Keratinocyte (primary cell): ENCODE measurements at regions not wholly inside any gene's neighbourhood (a gene's known extent, or its start where the extent isn't known, plus 50 kb on each side); places are given as distances from the start of the nearest gene placed in this dataset.
"Not testable (repeated sequence)": the region's sequence is repeated elsewhere in the genome, so short reads cannot be mapped to it uniquely, and the experiment has no call there.

Source experiments
- DNase-seq: peaks from one replicate; pipeline ENCODE4 v3.0.0-alpha.2; 2011; ENCODE audit warnings: low read depth, missing footprints, low spot score
- FAIRE-seq: peaks from 2 replicates; lab custom pipeline; 2011; peaks lifted over from hg19 to GRCh38; lab: Jason Lieb, UNC
- H2AFZ ChIP-seq: 2 replicates; pipeline ENCODE4 v1.6.0; 2012; ENCODE audit warnings: low read length, control low read depth, inconsistent platforms; ENCODE audit not compliant: control insufficient read depth
- H3K27ac ChIP-seq: 2 replicates; pipeline ENCODE4 v1.5.1; 2011; ENCODE audit warnings: low read length; ENCODE audit not compliant: control insufficient read depth, insufficient read depth
- H3K27me3 ChIP-seq: 3 replicates; pipeline ENCODE4 v1.6.0; 2011; ENCODE audit warnings: low read length; ENCODE audit not compliant: control insufficient read depth, insufficient read depth; ENCODE audit errors: extremely low read depth
- H3K36me3 ChIP-seq, 2 experiments: 2 replicates in 1 of 2; 3 replicates in 1 of 2; pipeline ENCODE4 v1.5.1; 2011; ENCODE audit warnings: low read length in 2 of 2, mild to moderate bottlenecking in 1 of 2; ENCODE audit not compliant: control insufficient read depth in 2 of 2, insufficient read depth in 2 of 2; ENCODE audit errors: extremely low read depth in 1 of 2
- H3K4me1 ChIP-seq: 3 replicates; pipeline ENCODE4 v1.5.1; 2011; ENCODE audit warnings: low read length; ENCODE audit not compliant: control insufficient read depth, insufficient read depth; ENCODE audit errors: extremely low read depth
- H3K4me2 ChIP-seq: 3 replicates; pipeline ENCODE4 v1.6.0; 2011; ENCODE audit warnings: low read depth, low read length; ENCODE audit not compliant: control insufficient read depth, insufficient read depth; ENCODE audit errors: extremely low read depth
- H3K4me3 ChIP-seq, 3 experiments: fragments of 200-600 bp in 1 of 3; sonication (generic) in 1 of 3; 2 replicates in 2 of 3; 3 replicates in 1 of 3; pipeline ENCODE4 v1.5.1; 2011 to 2016; ENCODE audit warnings: low read length in 3 of 3, mild to moderate bottlenecking in 3 of 3, control low read depth in 2 of 3, inconsistent platforms in 1 of 3, low read depth in 1 of 3, mixed read lengths in 1 of 3, mixed run types in 1 of 3, moderate library complexity in 1 of 3; ENCODE audit not compliant: control insufficient read depth in 2 of 3, insufficient read depth in 2 of 3; ENCODE audit errors: extremely low read depth in 1 of 3
- H3K79me2 ChIP-seq: 2 replicates; pipeline ENCODE4 v1.6.0; 2012; ENCODE audit warnings: low read length; ENCODE audit not compliant: control insufficient read depth, insufficient read depth
- H3K9ac ChIP-seq: 3 replicates; pipeline ENCODE4 v1.6.0; 2011; ENCODE audit warnings: low read length; ENCODE audit not compliant: control insufficient read depth, insufficient read depth; ENCODE audit errors: extremely low read depth
- H3K9me1 ChIP-seq: 3 replicates; pipeline ENCODE4 v1.6.0; 2011; ENCODE audit warnings: low read length; ENCODE audit not compliant: control insufficient read depth, insufficient read depth; ENCODE audit errors: extremely low read depth
- H3K9me3 ChIP-seq: 2 replicates; pipeline ENCODE4 v1.5.1; 2012; ENCODE audit warnings: low read depth, low read length; ENCODE audit not compliant: control insufficient read depth
- H4K20me1 ChIP-seq: 3 replicates; pipeline ENCODE4 v1.6.0; 2011; ENCODE audit warnings: low read length; ENCODE audit not compliant: control insufficient read depth, insufficient read depth; ENCODE audit errors: extremely low read depth
- CTCF ChIP-seq, 3 experiments: IDR thresholded peaks in 1 of 3; conservative IDR thresholded peaks in 1 of 3; optimal IDR thresholded peaks in 1 of 3; 2 replicates in 2 of 3; 3 replicates in 1 of 3; pipeline versions ENCODE3 to v1.5.1; 2011; ENCODE audit warnings: low read length in 3 of 3, mild to moderate bottlenecking in 3 of 3, moderate library complexity in 2 of 3, control low read depth in 1 of 3, inconsistent platforms in 1 of 3; ENCODE audit not compliant: insufficient read depth in 2 of 3; ENCODE audit errors: extremely low read depth in 1 of 3
- EZH2 ChIP-seq: IDR thresholded peaks from one replicate; pipeline ENCODE4 v1.6.1; 2012; ENCODE audit warnings: inconsistent platforms, mild to moderate bottlenecking, low read length, moderate library complexity
- dilution Hi-C: fragments of 300-500 bp; cut with MboI; formaldehyde crosslinking; loops from one replicate; pipeline ENCODE4 v1.7.0; 2020; ENCODE audit warnings: low sequenced_read_pairs; ENCODE audit not compliant: extremely low pct_ligation_motif_present

DNA sequence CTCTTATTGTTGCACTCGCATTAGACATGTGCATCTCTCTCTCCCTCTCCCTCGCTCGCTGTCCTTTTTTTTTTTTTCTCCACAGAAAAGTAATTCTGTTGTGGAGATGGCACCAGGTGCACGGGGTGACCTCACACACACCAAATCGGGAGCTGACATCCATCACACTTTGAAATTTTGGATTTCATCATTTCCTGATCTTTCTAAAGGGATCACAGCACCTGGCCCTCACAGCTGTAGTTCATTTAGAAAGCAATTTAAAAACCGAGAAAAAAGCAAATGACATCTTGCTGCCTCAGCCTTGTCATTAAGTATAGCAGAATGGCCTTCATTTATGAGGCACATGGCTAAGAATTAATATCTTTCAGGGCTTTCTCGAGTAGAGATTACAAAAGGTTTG lies 717.2 kb downstream of the RNF144A start:
- FAIRE-seq = no peak

DNA sequence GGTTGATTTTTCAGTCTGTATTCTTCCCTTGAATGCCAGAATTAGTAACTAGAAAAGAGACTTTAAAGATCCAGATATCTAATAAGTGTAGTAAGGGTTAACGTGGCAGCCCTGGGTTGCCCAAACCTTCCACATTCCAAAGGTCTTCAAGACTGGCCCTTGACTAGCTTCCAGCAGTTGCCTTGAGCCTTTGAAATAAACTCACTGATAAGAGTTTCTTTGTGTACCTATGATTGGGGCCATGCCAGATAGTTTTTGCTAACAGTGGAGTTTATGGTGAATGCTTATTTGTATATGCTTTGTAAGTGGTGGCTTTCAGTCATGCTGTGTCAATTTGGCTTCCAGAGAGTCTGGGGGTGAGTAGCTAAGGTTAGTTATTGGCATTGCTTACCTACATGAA lies 722.3 kb downstream of the RNF144A start:
- no peaks in the 10 kb centered on the region for H3K4me1 ChIP-seq
- DNase-seq (no peak), FAIRE-seq (no peak)
- H3K4me2 ChIP-seq = no peak overlapping the region
- H3K79me2 ChIP-seq = no peaks in the 10 kb centered on the region
- TF ChIP-seq CTCF (optimal IDR thresholded peaks at IDR 0.05 in 1 of 3, IDR thresholded peaks at IDR 0.05 in 1 of 3, conservative IDR thresholded peaks at IDR 0.05 in 1 of 3; ENCODE audit: extremely low read depth in 1 of 3, insufficient read depth in 2 of 3, low read length in 3 of 3) = no peak
- no peak for TF ChIP-seq EZH2
- no peaks in the 10 kb centered on the region for H3K27me3 ChIP-seq
- no peak overlapping the region for H2AFZ ChIP-seq
- no peak overlapping the region for H3K4me3 ChIP-seq
- H3K27ac ChIP-seq = no peak overlapping the region
- no peaks in the 10 kb centered on the region for H4K20me1 ChIP-seq
- no peaks in the 10 kb centered on the region for H3K9me1 ChIP-seq
- no peaks in the 10 kb centered on the region for H3K9me3 ChIP-seq
- dilution Hi-C loops = no loop called here
- H3K36me3 ChIP-seq = no peaks in the 10 kb centered on the region
- no peak overlapping the region for H3K9ac ChIP-seq

More for the DNA sequence above, 717.2 kb downstream of the RNF144A start:
- Histone ChIP-seq H3K9me1 (no peaks in the 10 kb centered on the region), H3K4me3 (no peak overlapping the region), H3K9ac (no peak overlapping the region), H3K27me3 (no peaks in the 10 kb centered on the region), H3K4me1 (no peaks in the 10 kb centered on the region), H4K20me1 (no peaks in the 10 kb centered on the region), H3K9me3 (no peaks in the 10 kb centered on the region), H3K36me3 (no peaks in the 10 kb centered on the region), H3K79me2 (no peaks in the 10 kb centered on the region), H3K4me2 (no peak overlapping the region), H3K27ac (no peak overlapping the region), H2AFZ (no peak overlapping the region)
- TF ChIP-seq EZH2 (no peak), CTCF (optimal IDR thresholded peaks at IDR 0.05 in 1 of 3, IDR thresholded peaks at IDR 0.05 in 1 of 3, conservative IDR thresholded peaks at IDR 0.05 in 1 of 3; ENCODE audit: extremely low read depth in 1 of 3, insufficient read depth in 2 of 3, low read length in 3 of 3) (no peak)
- no peak for DNase-seq
- dilution Hi-C loops = no loop called here

DNA sequence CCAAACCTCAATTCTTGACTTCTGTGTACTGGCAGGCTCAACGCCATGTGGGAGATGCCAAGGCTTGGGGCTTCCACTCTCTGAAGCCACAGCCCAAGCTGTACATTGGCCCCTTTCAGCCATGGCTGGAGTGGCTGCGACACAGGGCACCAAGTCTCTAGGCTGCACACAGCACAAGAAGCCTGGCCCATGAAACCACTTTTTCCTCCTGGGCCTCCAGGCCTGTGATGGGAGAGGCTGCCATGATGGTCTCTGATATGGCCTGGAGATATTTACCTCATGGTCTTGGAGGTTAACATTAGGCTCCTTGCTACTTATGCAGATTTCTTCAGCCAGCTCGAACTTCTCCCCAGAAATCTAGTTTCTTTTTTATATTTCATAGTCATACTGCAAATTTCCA lies 724.1 kb downstream of the RNF144A start:
- H3K79me2 ChIP-seq, H3K4me1 ChIP-seq, H3K36me3 ChIP-seq, H3K4me2 ChIP-seq, dilution Hi-C loops, H3K9me3 ChIP-seq, H3K4me3 ChIP-seq, H4K20me1 ChIP-seq, DNase-seq, H3K9ac ChIP-seq, H2AFZ ChIP-seq, FAIRE-seq, H3K27me3 ChIP-seq, H3K9me1 ChIP-seq, H3K27ac ChIP-seq: not testable (repeated sequence)
